HEK293T (cell line): ENCODE measurements at regions not wholly inside any gene's neighbourhood (a gene's known extent, or its start where the extent isn't known, plus 50 kb on each side); places are given as distances from the start of the nearest gene placed in this dataset.

Source experiments
- BHLHE40 ChIP-seq: fragments of 450-650 bp; IDR thresholded peaks from 2 replicates; pipeline ENCODE4 v1.6.1; 2016; ENCODE audit warnings: mild to moderate bottlenecking, moderate library complexity, borderline replicate concordance
- CTBP1 ChIP-seq: fragments of 450-650 bp; IDR thresholded peaks from 2 replicates; pipeline ENCODE4 v1.6.1; 2016; ENCODE audit warnings: borderline replicate concordance
- FOXA1 ChIP-seq: fragments of 450-650 bp; IDR thresholded peaks from 2 replicates; pipeline ENCODE4 v1.6.1; 2016; ENCODE audit warnings: mild to moderate bottlenecking
- FOXK2 ChIP-seq: fragments of 450-650 bp; IDR thresholded peaks from 2 replicates; pipeline ENCODE4 v1.6.1; 2016; ENCODE audit warnings: mild to moderate bottlenecking
- LEF1 ChIP-seq: fragments of 450-650 bp; IDR thresholded peaks from 2 replicates; pipeline ENCODE4 v1.6.1; 2017; ENCODE audit warnings: mild to moderate bottlenecking, borderline replicate concordance
- PKNOX1 ChIP-seq: fragments of 450-650 bp; IDR thresholded peaks from 2 replicates; pipeline ENCODE4 v1.6.1; 2016

GRCh38 chr9:80885894-80886293, 803.5 kb downstream of the TLE1 start:
- TF ChIP-seq BHLHE40 (no peak), CTBP1 (no peak), PKNOX1 (no peak), FOXK2 (no peak), LEF1 (no peak), FOXA1 (no peak)
